CD4-positive, CD25-positive, alpha-beta regulatory T cell (primary cell): ENCODE measurements at regions not wholly inside any gene's neighbourhood (a gene's known extent, or its start where the extent isn't known, plus 50 kb on each side); places are given as distances from the start of the nearest gene placed in this dataset.

Experiments
- ATAC-seq, 2 donors: fragments of 150-1000 bp; cut with Tn5 transposase; one replicate each; pipeline ENCODE4 v1.10.0; 2021; ENCODE audit warnings: low read depth in 2 of 2, moderate number of reproducible peaks in 2 of 2, moderate library complexity in 1 of 2
- DNase-seq, 3 donors: peaks; one replicate each; pipeline versions ENCODE4 v3.0.0 to v3.0.0-alpha.2; 2012 to 2022; ENCODE audit warnings: mixed read lengths in 1 of 3
- H3K27ac ChIP-seq: one replicate; pipeline ENCODE4 v1.7.0; 2013; ENCODE audit warnings: mild to moderate bottlenecking, low read length; ENCODE audit not compliant: insufficient read depth, poor library complexity, severe bottlenecking
- H3K27me3 ChIP-seq: one replicate; pipeline ENCODE4 v1.7.0; 2013; ENCODE audit warnings: low read length; ENCODE audit not compliant: control insufficient read depth, insufficient read depth
- H3K36me3 ChIP-seq: one replicate; pipeline ENCODE4 v1.7.0; 2013; ENCODE audit warnings: mild to moderate bottlenecking, low read length, moderate library complexity; ENCODE audit not compliant: control insufficient read depth, insufficient read depth
- H3K4me1 ChIP-seq: 2 replicates; pipeline ENCODE4 v1.7.0; 2013; ENCODE audit warnings: mild to moderate bottlenecking, low read length; ENCODE audit not compliant: insufficient read depth, control insufficient read depth, poor library complexity, severe bottlenecking
- H3K4me3 ChIP-seq: one replicate; pipeline ENCODE4 v1.7.0; 2013; ENCODE audit warnings: low read depth, mild to moderate bottlenecking, low read length, moderate library complexity
- H3K9me3 ChIP-seq, 2 experiments: 1 replicate in 1 of 2; 2 replicates in 1 of 2; pipeline ENCODE4 v1.7.0; 2013; ENCODE audit warnings: low read length in 2 of 2, mild to moderate bottlenecking in 1 of 2, moderate library complexity in 1 of 2; ENCODE audit not compliant: control insufficient read depth in 2 of 2
- H3K27ac Mint-ChIP-seq, 3 donors: one replicate each; pipeline ENCODE4 v1.8.0; 2020 to 2022; ENCODE audit warnings: mild to moderate bottlenecking in 3 of 3, mixed read lengths in 3 of 3, moderate library complexity in 2 of 3
- H3K27me3 Mint-ChIP-seq: one replicate; pipeline ENCODE4 v1.8.0; 2022; ENCODE audit warnings: mild to moderate bottlenecking, mixed read lengths
- H3K36me3 Mint-ChIP-seq: one replicate; pipeline ENCODE4 v1.8.0; 2020; ENCODE audit warnings: mixed read lengths
- H3K4me1 Mint-ChIP-seq, 4 donors: one replicate each; pipeline ENCODE4 v1.8.0; 2020 to 2022; ENCODE audit warnings: mixed read lengths in 4 of 4, mild to moderate bottlenecking in 1 of 4
- H3K4me3 Mint-ChIP-seq, 4 donors: one replicate each; pipeline ENCODE4 v1.8.0; 2020 to 2022; ENCODE audit warnings: mild to moderate bottlenecking in 4 of 4, mixed read lengths in 4 of 4, moderate library complexity in 3 of 4
- H3K9me3 Mint-ChIP-seq, 7 donors: one replicate each; pipeline ENCODE4 v1.8.0; 2020 to 2022; ENCODE audit warnings: mixed read lengths in 7 of 7, mild to moderate bottlenecking in 3 of 7, moderate library complexity in 2 of 7

- Histone ChIP-seq H3K9me3 (no peaks in the 10 kb centered on the region), H3K27ac (no peak overlapping the region), H3K4me3 (no peak overlapping the region), H3K36me3 (no peaks in the 10 kb centered on the region), H3K27me3 (no peaks in the 10 kb centered on the region), H3K4me1 (no peaks in the 10 kb centered on the region)
- no peak overlapping the region for H3K4me3 Mint-ChIP-seq
- ATAC-seq: no peak
- H3K27me3 Mint-ChIP-seq: peaks cover 4% of the 10 kb centered on the region
- H3K9me3 Mint-ChIP-seq: peaks cover 0 to 2% (median 0%) of the 10 kb centered on the region in 7 donors
- H3K36me3 Mint-ChIP-seq: no peaks in the 10 kb centered on the region
- H3K27ac Mint-ChIP-seq: peak overlapping the region in 2 of 3 donors; percentile 26 to 84
- no peak for DNase-seq
- peaks cover 0 to 14% (median 2%) of the 10 kb centered on the region in 4 donors for H3K4me1 Mint-ChIP-seq
Measured at GRCh38 chr3:110307065-110307809, 764.4 kb upstream of the NECTIN3 start.

DNA sequence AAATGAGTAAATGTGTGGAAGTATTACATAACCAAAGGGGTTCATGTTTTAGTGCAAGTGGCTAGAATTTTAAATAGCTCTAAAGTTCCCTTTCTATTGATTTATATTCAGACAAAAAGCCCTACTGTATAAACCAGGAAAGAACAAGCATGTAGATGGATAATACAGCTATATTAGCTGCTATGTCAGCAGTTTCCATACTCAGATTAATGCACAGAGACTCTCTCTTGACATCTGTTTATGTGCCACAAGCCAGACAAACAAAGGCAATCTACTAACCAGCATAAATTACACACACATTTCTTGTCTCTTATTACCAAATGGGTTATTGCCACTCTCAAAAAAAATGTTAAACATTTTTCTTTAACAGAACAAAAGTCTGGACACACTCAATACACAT lies 760.1 kb upstream of the NECTIN3 start:
- no peak overlapping the region for H3K27ac Mint-ChIP-seq
- Histone ChIP-seq H3K27me3 (no peaks in the 10 kb centered on the region), H3K27ac (no peak overlapping the region), H3K4me1 (no peaks in the 10 kb centered on the region), H3K9me3 (no peaks in the 10 kb centered on the region), H3K4me3 (no peak overlapping the region), H3K36me3 (no peaks in the 10 kb centered on the region)
- peaks cover 8% of the 10 kb centered on the region for H3K27me3 Mint-ChIP-seq
- DNase-seq: no peak
- no peak for ATAC-seq
- no peaks in the 10 kb centered on the region for H3K36me3 Mint-ChIP-seq
- H3K4me3 Mint-ChIP-seq: no peak overlapping the region
- peaks cover 0 to 13% (median 4%) of the 10 kb centered on the region in 4 donors for H3K4me1 Mint-ChIP-seq
- peaks cover 0 to 1% (median 0%) of the 10 kb centered on the region in 7 donors for H3K9me3 Mint-ChIP-seq

DNA sequence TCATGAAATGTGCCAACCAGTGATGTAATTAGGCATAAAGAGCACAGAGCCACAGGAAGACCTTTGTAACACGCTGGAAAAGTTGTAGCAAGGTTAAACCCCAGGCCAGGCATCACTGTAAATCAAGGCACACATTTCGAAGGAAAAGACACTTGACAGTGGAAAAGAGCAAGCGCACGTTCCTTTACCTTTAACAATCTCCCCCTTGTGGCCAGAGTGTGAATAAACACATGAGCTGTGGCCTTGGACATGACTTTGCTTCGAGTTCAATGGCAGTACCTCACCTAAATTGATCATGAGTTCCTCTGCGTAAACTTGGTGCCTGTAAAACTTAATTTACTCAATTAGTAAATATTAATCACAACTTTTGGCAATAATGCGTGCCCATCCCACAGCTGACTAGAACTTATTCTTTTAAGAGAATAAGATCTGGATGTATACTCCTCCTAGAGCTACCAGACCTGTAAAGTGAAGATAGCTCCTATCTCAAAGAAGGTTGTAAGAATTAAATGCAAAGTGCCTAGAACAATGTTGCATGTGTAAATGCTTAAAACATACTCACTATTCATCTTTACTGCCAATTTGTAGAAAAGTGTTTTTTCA lies 757.0 kb upstream of the NECTIN3 start:
- peak; percentile 55 to 65 for ATAC-seq

DNA sequence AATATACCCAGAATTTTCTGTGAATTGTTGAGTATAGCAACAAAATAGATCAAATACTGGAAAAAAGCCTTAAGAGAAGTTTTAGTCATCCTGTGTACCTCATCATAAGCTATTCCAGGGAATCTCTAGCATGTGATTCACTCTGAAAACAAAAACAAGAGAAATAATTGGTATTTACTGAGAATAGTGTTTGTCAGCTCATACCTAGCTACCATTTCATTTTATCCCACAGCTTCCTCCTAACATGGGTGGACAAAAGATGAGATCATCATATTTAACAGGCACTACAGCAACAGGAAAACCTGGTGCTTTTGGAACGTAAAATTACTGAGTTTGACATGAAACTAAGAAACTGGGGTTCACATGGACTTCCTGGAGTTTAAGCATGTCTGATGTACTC lies 753.5 kb upstream of the NECTIN3 start:
- H3K4me3 Mint-ChIP-seq: no peak overlapping the region
- no peak overlapping the region for H3K4me3 ChIP-seq
- no peaks in the 10 kb centered on the region for H3K36me3 ChIP-seq
- no peaks in the 10 kb centered on the region for H3K36me3 Mint-ChIP-seq
- no peaks in the 10 kb centered on the region for H3K4me1 ChIP-seq
- peaks cover 0 to 3% (median 0%) of the 10 kb centered on the region in 4 donors for H3K4me1 Mint-ChIP-seq
- H3K9me3 Mint-ChIP-seq: peaks cover 0 to 1% (median 0%) of the 10 kb centered on the region in 7 donors
- H3K27ac Mint-ChIP-seq: no peak overlapping the region
- ATAC-seq (no peak), DNase-seq (no peak)
- H3K27me3 ChIP-seq: no peaks in the 10 kb centered on the region
- no peak overlapping the region for H3K27ac ChIP-seq
- H3K27me3 Mint-ChIP-seq: peaks cover 20% of the 10 kb centered on the region
- H3K9me3 ChIP-seq: no peaks in the 10 kb centered on the region

More for the DNA sequence above, 757.0 kb upstream of the NECTIN3 start:
- no peak overlapping the region for H3K27ac Mint-ChIP-seq
- Histone ChIP-seq H3K4me3 (no peak overlapping the region), H3K4me1 (no peaks in the 10 kb centered on the region), H3K27ac (no peak overlapping the region), H3K36me3 (no peaks in the 10 kb centered on the region), H3K9me3 (no peaks in the 10 kb centered on the region), H3K27me3 (no peaks in the 10 kb centered on the region)
- DNase-seq: peak; percentile 29 to 68 (median 54)
- peaks cover 0 to 1% (median 0%) of the 10 kb centered on the region in 7 donors for H3K9me3 Mint-ChIP-seq
- peaks cover 18% of the 10 kb centered on the region for H3K27me3 Mint-ChIP-seq
- no peak overlapping the region for H3K4me3 Mint-ChIP-seq
- H3K4me1 Mint-ChIP-seq: peaks cover 0 to 3% (median 0%) of the 10 kb centered on the region in 4 donors
- H3K36me3 Mint-ChIP-seq: no peaks in the 10 kb centered on the region

DNA sequence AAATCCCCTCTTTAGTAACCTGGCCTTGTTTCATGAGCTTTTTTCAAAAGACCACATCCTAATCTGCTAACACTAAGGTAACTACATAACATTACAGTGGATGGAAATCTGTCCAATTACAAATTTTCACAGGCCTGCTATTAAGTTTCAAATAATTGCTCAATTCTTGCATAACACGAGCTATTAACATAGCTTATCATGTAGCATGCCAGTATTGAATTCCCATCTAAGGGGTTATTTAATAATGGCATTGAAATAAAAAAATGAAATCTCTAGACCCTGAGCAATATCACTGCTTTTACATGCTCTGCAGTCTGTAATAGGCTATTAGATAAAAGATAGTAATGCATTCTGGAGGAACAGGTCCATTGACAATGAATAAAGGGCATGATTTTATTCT lies 748.3 kb upstream of the NECTIN3 start:
- no peaks in the 10 kb centered on the region for H3K36me3 Mint-ChIP-seq
- no peak overlapping the region for H3K27ac Mint-ChIP-seq
- H3K4me3 Mint-ChIP-seq: no peak overlapping the region
- no peaks in the 10 kb centered on the region for H3K9me3 Mint-ChIP-seq
- H3K4me3 ChIP-seq: no peak overlapping the region
- H3K27me3 ChIP-seq: no peaks in the 10 kb centered on the region
- H3K27me3 Mint-ChIP-seq: peaks cover 5% of the 10 kb centered on the region
- no peaks in the 10 kb centered on the region for H3K9me3 ChIP-seq
- H3K36me3 ChIP-seq: no peaks in the 10 kb centered on the region
- no peaks in the 10 kb centered on the region for H3K4me1 Mint-ChIP-seq
- ATAC-seq (no peak), DNase-seq (no peak)
- no peak overlapping the region for H3K27ac ChIP-seq
- no peaks in the 10 kb centered on the region for H3K4me1 ChIP-seq

DNA sequence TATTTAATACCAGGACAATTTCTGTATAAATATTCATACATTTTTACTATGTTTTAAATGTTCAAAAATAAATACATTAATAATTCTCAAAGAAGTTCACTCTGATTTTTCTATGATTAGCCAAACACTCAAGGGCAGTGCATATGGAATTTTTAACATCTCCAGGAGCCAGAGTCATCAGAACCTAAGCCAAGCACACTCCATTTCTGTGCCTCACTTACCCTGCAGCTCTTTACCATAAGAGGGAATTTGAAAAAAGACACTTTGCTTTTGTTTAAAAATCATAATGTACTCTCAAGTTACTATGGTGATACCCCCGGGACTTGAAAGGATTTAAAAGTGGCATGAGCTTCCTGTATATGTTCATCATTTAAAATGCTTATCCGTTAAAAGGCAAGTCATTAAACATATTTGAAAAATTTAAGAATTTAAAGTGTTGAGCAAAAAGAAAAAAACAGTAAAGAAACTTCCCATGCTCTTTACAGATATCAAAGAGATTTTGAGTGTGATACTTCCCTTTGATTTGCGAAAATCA lies 747.4 kb upstream of the NECTIN3 start:
- Histone ChIP-seq H3K27ac (no peak overlapping the region), H3K9me3 (no peaks in the 10 kb centered on the region), H3K4me3 (no peak overlapping the region), H3K27me3 (no peaks in the 10 kb centered on the region), H3K36me3 (no peaks in the 10 kb centered on the region), H3K4me1 (no peaks in the 10 kb centered on the region)
- DNase-seq (no peak), ATAC-seq (no peak)
- H3K4me1 Mint-ChIP-seq: no peaks in the 10 kb centered on the region
- no peak overlapping the region for H3K27ac Mint-ChIP-seq
- peaks cover 5% of the 10 kb centered on the region for H3K27me3 Mint-ChIP-seq
- no peak overlapping the region for H3K4me3 Mint-ChIP-seq
- H3K9me3 Mint-ChIP-seq: no peaks in the 10 kb centered on the region
- no peaks in the 10 kb centered on the region for H3K36me3 Mint-ChIP-seq

DNA sequence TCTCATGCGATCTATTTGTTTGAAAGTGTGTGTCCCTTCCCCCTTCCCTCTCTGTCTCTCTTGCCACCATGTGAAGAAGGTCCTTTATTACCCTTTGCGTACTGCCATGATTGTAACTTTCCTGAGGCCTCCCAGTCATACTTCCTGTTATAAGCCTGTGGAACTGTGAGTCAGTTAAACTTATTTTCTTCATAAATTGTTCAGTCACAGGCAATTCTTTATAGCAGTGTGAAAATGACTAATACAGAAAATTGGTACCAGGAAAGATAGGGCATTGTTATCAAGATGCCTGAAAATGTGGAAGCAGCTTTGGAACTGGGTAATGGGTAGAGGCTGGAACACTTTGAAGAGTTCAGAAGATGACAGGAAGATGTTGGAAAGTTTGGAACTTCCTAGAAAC lies 743.7 kb upstream of the NECTIN3 start:
- no peaks in the 10 kb centered on the region for H3K36me3 Mint-ChIP-seq
- Histone ChIP-seq H3K27ac (no peak overlapping the region), H3K4me3 (no peak overlapping the region), H3K36me3 (no peaks in the 10 kb centered on the region), H3K4me1 (no peaks in the 10 kb centered on the region), H3K9me3 (no peaks in the 10 kb centered on the region), H3K27me3 (no peaks in the 10 kb centered on the region)
- H3K9me3 Mint-ChIP-seq: peaks cover 0 to 3% (median 0%) of the 10 kb centered on the region in 7 donors
- H3K4me1 Mint-ChIP-seq: no peaks in the 10 kb centered on the region
- no peak overlapping the region for H3K27ac Mint-ChIP-seq
- no peak overlapping the region for H3K4me3 Mint-ChIP-seq
- ATAC-seq (no peak), DNase-seq (no peak)
- no peaks in the 10 kb centered on the region for H3K27me3 Mint-ChIP-seq
